Ureter (tissue), 1 donor: ENCODE measurements at regions not wholly inside any gene's neighbourhood (a gene's known extent, or its start where the extent isn't known, plus 50 kb on each side); places are given as distances from the start of the nearest gene placed in this dataset.

ENCODE experiments used
- DNase-seq: peaks from one replicate; pipeline ENCODE4 v3.0.0-alpha.2; 2020; ENCODE audit warnings: low spot score
- donor health status: DM: yes; HTN: yes; CAD: no.

- DNase-seq, result no peak
Observed at GRCh38 chr17:79201536-79202227, 127.1 kb downstream of the ENGASE start.

GRCh38 chr17:79201119-79201518 lies 126.5 kb downstream of the ENGASE start:
- DNase-seq, result no peak

GRCh38 chr17:79196913-79197312 lies 122.3 kb downstream of the ENGASE start:
- no peak for DNase-seq

GRCh38 chr17:79192503-79193351 lies 118.1 kb downstream of the ENGASE start:
- no peak for DNase-seq

GRCh38 chr17:79191270-79191934 lies 116.8 kb downstream of the ENGASE start:
- DNase-seq, result no peak

GRCh38 chr17:79189305-79189704 lies 114.7 kb downstream of the ENGASE start:
- DNase-seq, result no peak

GRCh38 chr17:79188685-79189084 lies 114.1 kb downstream of the ENGASE start:
- DNase-seq, result no peak

GRCh38 chr17:79188048-79188447 lies 113.4 kb downstream of the ENGASE start:
- no peak for DNase-seq

GRCh38 chr17:79187186-79187585 lies 112.6 kb downstream of the ENGASE start:
- DNase-seq, result no peak

- no peak for DNase-seq
Observed at GRCh38 chr17:79186406-79186805, 111.8 kb downstream of the ENGASE start.

- DNase-seq, result no peak
Observed at GRCh38 chr17:79185671-79186070, 111.0 kb downstream of the ENGASE start.

- no peak for DNase-seq
Observed at GRCh38 chr17:79184219-79184618, 109.6 kb downstream of the ENGASE start.

- DNase-seq, result no peak
Observed at GRCh38 chr17:79183293-79184158, 108.9 kb downstream of the ENGASE start.

- DNase-seq, result no peak
Observed at GRCh38 chr17:79183043-79183292, 108.3 kb downstream of the ENGASE start.

- no peak for DNase-seq
Observed at GRCh38 chr17:79182176-79183042, 107.8 kb downstream of the ENGASE start.

GRCh38 chr17:79180358-79181005 lies 105.9 kb downstream of the ENGASE start:
- no peak for DNase-seq

GRCh38 chr17:79179334-79179733 lies 104.7 kb downstream of the ENGASE start:
- no peak for DNase-seq

GRCh38 chr17:79177877-79178276 lies 103.3 kb downstream of the ENGASE start:
- no peak for DNase-seq

GRCh38 chr17:79176792-79177601 lies 102.4 kb downstream of the ENGASE start:
- no peak for DNase-seq
